ENCODE measurements at regions not wholly inside any gene's neighbourhood (a gene's known extent, or its start where the extent isn't known, plus 50 kb on each side); places are given as distances from the start of the nearest gene placed in this dataset.

- no peak for TF ChIP-seq CTCF (IDR thresholded peaks at IDR 0.05)
- no peak for TF ChIP-seq POLR2A (IDR thresholded peaks at IDR 0.05)
Measured at GRCh38 chr3:187909866-187910265, 164.6 kb upstream of the BCL6 start.
